GM10266 (cell line): ENCODE measurements at regions not wholly inside any gene's neighbourhood (a gene's known extent, or its start where the extent isn't known, plus 50 kb on each side); places are given as distances from the start of the nearest gene placed in this dataset.

ENCODE experiments used
- DNase-seq: peaks from one replicate; pipeline ENCODE4 v3.0.0; 2012; ENCODE audit errors: extremely low spot score
- TF ChIP-seq, protein P1 (sequence below): IDR thresholded peaks from 2 replicates; pipeline ENCODE4 v1.5.1; 2012; ENCODE audit warnings: mild to moderate bottlenecking, low read depth; ENCODE audit not compliant: control insufficient read depth, insufficient read depth; ENCODE audit errors: missing control alignments

- TF ChIP-seq, protein P1, sequence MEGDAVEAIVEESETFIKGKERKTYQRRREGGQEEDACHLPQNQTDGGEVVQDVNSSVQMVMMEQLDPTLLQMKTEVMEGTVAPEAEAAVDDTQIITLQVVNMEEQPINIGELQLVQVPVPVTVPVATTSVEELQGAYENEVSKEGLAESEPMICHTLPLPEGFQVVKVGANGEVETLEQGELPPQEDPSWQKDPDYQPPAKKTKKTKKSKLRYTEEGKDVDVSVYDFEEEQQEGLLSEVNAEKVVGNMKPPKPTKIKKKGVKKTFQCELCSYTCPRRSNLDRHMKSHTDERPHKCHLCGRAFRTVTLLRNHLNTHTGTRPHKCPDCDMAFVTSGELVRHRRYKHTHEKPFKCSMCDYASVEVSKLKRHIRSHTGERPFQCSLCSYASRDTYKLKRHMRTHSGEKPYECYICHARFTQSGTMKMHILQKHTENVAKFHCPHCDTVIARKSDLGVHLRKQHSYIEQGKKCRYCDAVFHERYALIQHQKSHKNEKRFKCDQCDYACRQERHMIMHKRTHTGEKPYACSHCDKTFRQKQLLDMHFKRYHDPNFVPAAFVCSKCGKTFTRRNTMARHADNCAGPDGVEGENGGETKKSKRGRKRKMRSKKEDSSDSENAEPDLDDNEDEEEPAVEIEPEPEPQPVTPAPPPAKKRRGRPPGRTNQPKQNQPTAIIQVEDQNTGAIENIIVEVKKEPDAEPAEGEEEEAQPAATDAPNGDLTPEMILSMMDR, result no peak
- DNase-seq, result no peak
These were observed 333.6 kb upstream of the F9 start for GRCh38 chrX:139196890-139197289.

DNA sequence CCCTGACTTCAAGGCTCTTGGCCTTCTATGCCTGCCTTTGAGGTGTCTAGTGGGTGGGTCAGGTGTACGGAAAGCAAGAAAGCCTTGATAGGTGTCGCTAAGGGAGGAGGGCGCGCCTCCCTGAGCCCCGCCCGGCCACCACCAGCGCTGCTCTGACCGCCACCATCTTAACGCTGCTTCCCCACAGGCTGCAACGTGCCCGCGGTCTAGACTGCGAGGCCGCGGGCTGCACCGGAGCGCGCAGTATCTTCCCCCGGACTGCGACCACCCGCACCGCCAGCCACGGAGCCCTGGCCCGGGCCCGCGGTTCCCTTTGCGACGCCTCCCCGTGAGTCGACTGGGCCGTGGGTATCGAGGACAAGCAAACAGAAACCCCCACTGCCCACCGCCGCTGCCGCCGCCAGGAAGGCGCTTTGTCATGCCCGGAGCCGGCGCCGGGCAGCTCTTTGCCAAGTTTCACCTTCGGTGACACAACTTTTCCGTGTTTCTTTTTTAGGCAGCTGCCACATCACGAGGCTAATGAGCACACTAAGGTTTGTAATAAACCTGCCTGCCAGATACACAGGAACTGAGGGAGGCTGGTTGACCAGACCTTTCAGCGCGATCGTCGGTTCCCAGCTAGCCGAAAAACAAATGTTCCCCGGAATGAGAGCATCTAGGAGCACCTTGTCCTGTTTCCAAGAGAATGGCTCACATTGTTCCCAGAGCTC is 335.8 kb upstream of the F9 start:
- DNase-seq, result no peak
- TF ChIP-seq, protein P1, result no peak

DNA sequence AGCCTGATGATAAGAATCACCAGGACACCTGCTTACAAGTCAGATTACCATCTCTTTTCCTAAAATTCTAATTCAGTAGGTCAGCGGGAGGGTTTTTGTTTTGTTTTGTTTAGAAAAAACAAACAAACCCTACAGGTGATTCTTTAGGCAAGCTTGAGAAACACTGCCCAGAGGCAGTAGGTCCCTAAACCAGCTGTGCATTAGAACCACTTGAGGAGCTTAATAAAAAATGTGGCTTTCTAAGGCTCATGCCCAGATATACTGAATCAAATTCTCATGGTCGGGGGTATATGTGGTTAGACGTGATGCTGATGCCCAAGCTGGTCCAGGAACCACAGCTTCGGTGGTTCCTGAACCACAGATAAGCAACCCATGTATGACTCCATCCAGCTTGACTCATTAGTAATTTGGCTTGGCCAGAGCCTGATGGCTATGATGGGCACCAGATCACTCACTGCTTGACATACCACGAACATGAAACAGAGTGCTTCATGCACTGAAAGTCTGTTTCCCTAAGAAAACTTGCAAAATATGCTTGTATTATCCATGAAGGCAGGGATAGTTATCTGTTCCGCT is 338.1 kb upstream of the F9 start:
- DNase-seq, result no peak
- TF ChIP-seq, protein P1, result no peak

DNA sequence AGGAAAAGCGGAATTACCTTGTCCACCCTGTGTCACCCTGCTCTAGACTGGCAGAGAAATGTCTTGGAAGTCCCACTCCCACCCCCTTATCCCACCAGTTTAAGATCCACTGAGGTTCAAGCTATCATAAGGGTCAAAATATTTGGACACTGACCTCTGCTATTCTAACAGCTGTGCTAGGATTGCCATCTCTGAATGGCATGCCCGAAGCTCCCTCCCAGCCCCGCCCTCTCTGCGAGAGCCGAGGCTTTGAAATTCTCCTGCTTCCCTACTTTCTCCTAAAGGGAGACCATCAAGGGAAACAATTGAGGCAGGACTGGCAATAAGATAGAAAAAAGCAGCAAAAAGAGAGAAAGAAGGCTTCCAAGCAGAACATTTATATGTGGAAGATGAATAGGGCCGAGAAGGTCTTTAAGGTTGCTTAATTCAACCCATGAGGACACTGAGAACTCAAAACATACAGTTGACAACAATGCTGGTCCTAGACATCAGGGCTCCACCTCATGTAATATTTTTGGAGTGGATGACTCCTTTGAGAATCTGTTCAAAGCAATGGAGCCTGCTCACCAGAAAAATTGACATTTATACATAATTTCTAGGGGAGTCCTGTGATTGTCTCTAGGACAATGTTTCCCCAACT is 338.7 kb upstream of the F9 start:
- DNase-seq, result no peak
- TF ChIP-seq, protein P1, result no peak

DNA sequence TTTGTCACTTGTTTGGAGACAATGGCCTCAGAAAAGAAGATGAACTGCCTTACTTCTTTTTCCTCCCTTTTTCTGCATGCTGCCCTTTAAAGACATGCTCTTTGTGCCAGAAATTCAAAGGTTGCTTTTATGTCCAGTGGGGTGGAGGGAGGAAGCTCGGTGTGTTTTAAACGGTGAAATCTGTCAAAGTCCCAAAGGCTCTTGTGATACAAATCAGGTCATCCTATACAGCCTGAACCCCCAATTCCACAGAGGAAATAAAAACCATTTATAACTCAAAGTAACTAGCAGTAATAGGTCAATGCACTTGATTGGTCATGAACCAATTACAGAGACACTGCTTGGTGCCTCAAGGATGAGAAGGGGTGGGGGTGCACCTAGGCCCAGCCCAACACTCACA is 339.3 kb upstream of the F9 start:
- TF ChIP-seq, protein P1, result no peak
- no peak for DNase-seq

DNA sequence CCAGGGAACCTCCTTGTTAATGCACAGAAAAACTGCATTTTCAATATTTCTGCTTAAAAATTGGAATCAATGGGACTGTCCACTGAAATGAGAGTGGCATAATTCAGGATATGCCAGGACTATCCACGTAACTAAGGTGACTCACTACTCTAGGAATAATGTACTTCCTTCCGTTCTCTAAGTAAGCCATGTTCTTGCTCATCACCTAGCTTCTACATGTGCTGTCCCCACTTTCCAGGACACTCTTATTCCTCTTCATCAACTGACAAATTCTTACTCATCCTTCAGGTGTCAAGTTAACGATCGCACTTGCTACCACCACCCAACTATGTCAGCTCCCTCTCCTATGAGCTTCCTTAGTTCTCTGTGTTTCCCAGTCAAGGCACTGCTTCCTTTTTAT is 342.8 kb upstream of the F9 start:
- TF ChIP-seq, protein P1, result no peak
- no peak for DNase-seq

DNA sequence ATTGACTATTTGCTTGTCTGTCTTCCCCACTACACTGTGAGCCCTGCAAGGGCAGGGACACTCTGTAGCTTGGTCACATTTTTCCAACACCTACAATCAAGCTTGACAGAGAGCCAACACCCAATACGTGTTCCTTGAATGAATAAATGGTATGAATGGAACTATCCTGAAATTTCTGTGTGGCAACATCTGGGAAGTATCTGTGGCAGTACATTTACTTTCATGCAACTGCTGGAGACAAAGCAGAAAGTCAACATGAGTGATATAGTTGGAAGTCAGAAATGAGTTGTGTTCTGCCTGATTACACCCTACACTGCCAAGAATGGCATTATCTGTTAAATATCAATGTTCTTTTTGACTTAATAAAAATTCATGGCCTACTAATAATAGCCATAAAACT is 343.5 kb upstream of the F9 start:
- DNase-seq, result no peak
- TF ChIP-seq, protein P1, result no peak
